ENCODE measurements at regions not wholly inside any gene's neighbourhood (a gene's known extent, or its start where the extent isn't known, plus 50 kb on each side); places are given as distances from the start of the nearest gene placed in this dataset.

GRCh38 chr15:39363761-39364586, 216.9 kb upstream of the THBS1 start (continued):
- TF ChIP-seq NR2F6 (IDR thresholded peaks at IDR 0.05): peak; percentile 97
- peak; percentile 96 for TF ChIP-seq NR2F6 (CRISPR knock-in tag; IDR thresholded peaks at IDR 0.05)
- TF ChIP-seq FOXC1 (CRISPR knock-in tag; IDR thresholded peaks at IDR 0.05; ENCODE audit: borderline replicate concordance): no peak
- TF ChIP-seq, protein P1, sequence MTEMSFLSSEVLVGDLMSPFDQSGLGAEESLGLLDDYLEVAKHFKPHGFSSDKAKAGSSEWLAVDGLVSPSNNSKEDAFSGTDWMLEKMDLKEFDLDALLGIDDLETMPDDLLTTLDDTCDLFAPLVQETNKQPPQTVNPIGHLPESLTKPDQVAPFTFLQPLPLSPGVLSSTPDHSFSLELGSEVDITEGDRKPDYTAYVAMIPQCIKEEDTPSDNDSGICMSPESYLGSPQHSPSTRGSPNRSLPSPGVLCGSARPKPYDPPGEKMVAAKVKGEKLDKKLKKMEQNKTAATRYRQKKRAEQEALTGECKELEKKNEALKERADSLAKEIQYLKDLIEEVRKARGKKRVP (CRISPR knock-in tag; IDR thresholded peaks at IDR 0.05): 0 out of 4 replicates have a peak, but pooled peaks of 1 of the 2 experiments have one; percentile 53
- peak; percentile 89 for TF ChIP-seq POGZ (CRISPR knock-in tag; IDR thresholded peaks at IDR 0.05)
- TF ChIP-seq TFE3 (CRISPR knock-in tag; IDR thresholded peaks at IDR 0.05): peak; percentile 78
- TF ChIP-seq, protein P2, sequence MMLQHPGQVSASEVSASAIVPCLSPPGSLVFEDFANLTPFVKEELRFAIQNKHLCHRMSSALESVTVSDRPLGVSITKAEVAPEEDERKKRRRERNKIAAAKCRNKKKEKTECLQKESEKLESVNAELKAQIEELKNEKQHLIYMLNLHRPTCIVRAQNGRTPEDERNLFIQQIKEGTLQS (CRISPR knock-in tag; IDR thresholded peaks at IDR 0.05): no peak
- TF ChIP-seq, protein P3, sequence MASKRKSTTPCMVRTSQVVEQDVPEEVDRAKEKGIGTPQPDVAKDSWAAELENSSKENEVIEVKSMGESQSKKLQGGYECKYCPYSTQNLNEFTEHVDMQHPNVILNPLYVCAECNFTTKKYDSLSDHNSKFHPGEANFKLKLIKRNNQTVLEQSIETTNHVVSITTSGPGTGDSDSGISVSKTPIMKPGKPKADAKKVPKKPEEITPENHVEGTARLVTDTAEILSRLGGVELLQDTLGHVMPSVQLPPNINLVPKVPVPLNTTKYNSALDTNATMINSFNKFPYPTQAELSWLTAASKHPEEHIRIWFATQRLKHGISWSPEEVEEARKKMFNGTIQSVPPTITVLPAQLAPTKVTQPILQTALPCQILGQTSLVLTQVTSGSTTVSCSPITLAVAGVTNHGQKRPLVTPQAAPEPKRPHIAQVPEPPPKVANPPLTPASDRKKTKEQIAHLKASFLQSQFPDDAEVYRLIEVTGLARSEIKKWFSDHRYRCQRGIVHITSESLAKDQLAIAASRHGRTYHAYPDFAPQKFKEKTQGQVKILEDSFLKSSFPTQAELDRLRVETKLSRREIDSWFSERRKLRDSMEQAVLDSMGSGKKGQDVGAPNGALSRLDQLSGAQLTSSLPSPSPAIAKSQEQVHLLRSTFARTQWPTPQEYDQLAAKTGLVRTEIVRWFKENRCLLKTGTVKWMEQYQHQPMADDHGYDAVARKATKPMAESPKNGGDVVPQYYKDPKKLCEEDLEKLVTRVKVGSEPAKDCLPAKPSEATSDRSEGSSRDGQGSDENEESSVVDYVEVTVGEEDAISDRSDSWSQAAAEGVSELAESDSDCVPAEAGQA (IDR thresholded peaks at IDR 0.05; ENCODE audit: low read depth): no peak
- TF ChIP-seq, protein P3 (CRISPR knock-in tag; IDR thresholded peaks at IDR 0.05; ENCODE audit: borderline replicate concordance): no peak
- peak; percentile 76 for TF ChIP-seq PAXIP1 (CRISPR knock-in tag; conservative IDR thresholded peaks at IDR 0.05)
